ENCODE measurements at regions not wholly inside any gene's neighbourhood (a gene's known extent, or its start where the extent isn't known, plus 50 kb on each side); places are given as distances from the start of the nearest gene placed in this dataset.

- intact Hi-C loops (cut with DNase I; ENCODE audit: low total_unique reads), result no loop called here
- Histone ChIP-seq H3K27ac (no peak overlapping the region), H3K9me3 (peaks cover 0 to 13% (median 3%) of the 10 kb centered on the region in 8 donors), H3K4me1 (no peaks in the 10 kb centered on the region), H3K36me3 (no peaks in the 10 kb centered on the region), H3K4me3 (no peak overlapping the region), H3K27me3 (replicated peaks in 1 of 7) (no peaks in the 10 kb centered on the region)
- DNase-seq, result no peak
- 67 to 81% (median 69%) methylated on average over 2 of the region's 2 CpGs for WGBS, 5 donors
- no peak for TF ChIP-seq POLR2AphosphoS5 (IDR thresholded peaks at IDR 0.05)
- no peak for TF ChIP-seq POLR2A (IDR thresholded peaks at IDR 0.05)
- TF ChIP-seq, protein P1, sequence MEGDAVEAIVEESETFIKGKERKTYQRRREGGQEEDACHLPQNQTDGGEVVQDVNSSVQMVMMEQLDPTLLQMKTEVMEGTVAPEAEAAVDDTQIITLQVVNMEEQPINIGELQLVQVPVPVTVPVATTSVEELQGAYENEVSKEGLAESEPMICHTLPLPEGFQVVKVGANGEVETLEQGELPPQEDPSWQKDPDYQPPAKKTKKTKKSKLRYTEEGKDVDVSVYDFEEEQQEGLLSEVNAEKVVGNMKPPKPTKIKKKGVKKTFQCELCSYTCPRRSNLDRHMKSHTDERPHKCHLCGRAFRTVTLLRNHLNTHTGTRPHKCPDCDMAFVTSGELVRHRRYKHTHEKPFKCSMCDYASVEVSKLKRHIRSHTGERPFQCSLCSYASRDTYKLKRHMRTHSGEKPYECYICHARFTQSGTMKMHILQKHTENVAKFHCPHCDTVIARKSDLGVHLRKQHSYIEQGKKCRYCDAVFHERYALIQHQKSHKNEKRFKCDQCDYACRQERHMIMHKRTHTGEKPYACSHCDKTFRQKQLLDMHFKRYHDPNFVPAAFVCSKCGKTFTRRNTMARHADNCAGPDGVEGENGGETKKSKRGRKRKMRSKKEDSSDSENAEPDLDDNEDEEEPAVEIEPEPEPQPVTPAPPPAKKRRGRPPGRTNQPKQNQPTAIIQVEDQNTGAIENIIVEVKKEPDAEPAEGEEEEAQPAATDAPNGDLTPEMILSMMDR (IDR thresholded peaks at IDR 0.05 in 8 of 11, conservative IDR thresholded peaks at IDR 0.05 in 3 of 11), result no peak
Measured at GRCh38 chr18:6653880-6654279, 75.6 kb upstream of the ARHGAP28 start.

- TF ChIP-seq POLR2A (IDR thresholded peaks at IDR 0.05) (no peak), POLR2AphosphoS5 (IDR thresholded peaks at IDR 0.05) (no peak)
- TF ChIP-seq, protein P1 (IDR thresholded peaks at IDR 0.05 in 8 of 11, conservative IDR thresholded peaks at IDR 0.05 in 3 of 11), result no peak
- no peak for DNase-seq
- Histone ChIP-seq H3K4me1 (no peaks in the 10 kb centered on the region), H3K36me3 (no peaks in the 10 kb centered on the region), H3K9me3 (peaks cover 0 to 13% (median 3%) of the 10 kb centered on the region in 8 donors), H3K4me3 (no peak overlapping the region), H3K27me3 (replicated peaks in 1 of 7) (no peaks in the 10 kb centered on the region), H3K27ac (no peak overlapping the region)
- 69 to 77% (median 71%) methylated on average over 7 of the region's 7 CpGs for WGBS, 5 donors
- intact Hi-C loops (cut with DNase I; ENCODE audit: low total_unique reads), result no loop called here
Measured at GRCh38 chr18:6659963-6660725, 69.4 kb upstream of the ARHGAP28 start.

DNA sequence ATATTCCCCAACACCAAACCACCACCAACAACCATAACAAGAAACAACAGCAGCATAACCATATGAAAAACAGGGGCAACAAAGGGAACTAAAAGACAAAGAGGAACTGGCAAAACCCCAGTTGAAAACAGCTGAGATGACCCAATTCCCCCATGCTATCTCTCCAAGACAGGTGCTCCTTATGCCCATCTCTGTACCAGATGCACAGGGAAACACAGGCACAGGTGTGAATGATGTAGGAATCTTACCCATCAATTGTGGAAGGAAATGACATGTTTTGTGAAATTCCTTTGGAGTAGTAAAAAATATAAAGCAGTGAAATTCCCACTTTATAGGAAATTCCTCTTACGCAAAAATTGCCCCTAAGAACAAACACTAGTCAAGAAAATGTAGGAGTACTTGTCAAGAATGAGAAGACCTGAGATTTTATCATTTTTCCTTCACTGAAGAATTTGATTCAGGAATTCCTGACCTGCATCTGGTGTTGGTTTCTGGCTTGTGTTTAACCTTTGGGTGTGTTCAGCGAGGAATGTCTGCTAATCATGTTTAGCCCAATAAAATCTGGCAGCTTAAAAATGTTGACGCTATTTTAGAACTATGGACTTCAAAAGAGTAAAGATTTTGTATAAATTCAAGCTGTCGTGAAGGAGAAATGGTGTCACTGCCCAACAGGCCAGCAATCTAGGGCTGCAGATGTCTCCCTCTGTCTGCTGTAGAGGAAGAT is 67.7 kb upstream of the ARHGAP28 start:
- intact Hi-C loops (cut with DNase I; ENCODE audit: low total_unique reads), result no loop called here
- no peaks in the 10 kb centered on the region for H3K36me3 ChIP-seq
- no peak overlapping the region for H3K4me3 ChIP-seq
- H3K9me3 ChIP-seq, result peaks cover 0 to 7% (median under 1%) of the 10 kb centered on the region in 8 donors
- H3K27me3 ChIP-seq (replicated peaks in 1 of 7), result no peaks in the 10 kb centered on the region
- TF ChIP-seq, protein P1 (IDR thresholded peaks at IDR 0.05 in 8 of 11, conservative IDR thresholded peaks at IDR 0.05 in 3 of 11), result no peak
- TF ChIP-seq POLR2A (IDR thresholded peaks at IDR 0.05) (no peak), POLR2AphosphoS5 (IDR thresholded peaks at IDR 0.05) (no peak)
- no peak overlapping the region for H3K27ac ChIP-seq
- no peak for DNase-seq
- 77 to 87% (median 81%) methylated on average over 4 of the region's 4 CpGs for WGBS, 5 donors
- no peaks in the 10 kb centered on the region for H3K4me1 ChIP-seq

GRCh38 chr18:6666012-6666685 is 63.4 kb upstream of the ARHGAP28 start:
- no peaks in the 10 kb centered on the region for H3K9me3 ChIP-seq
- intact Hi-C loops (cut with DNase I; ENCODE audit: low total_unique reads), result no loop called here
- H3K4me3 ChIP-seq, result no peak overlapping the region
- whole genome bisulfite sequencing, 5 donors, result 55 to 85% (median 68%) methylated on average over 3 of the region's 3 CpGs
- H3K36me3 ChIP-seq, result no peaks in the 10 kb centered on the region
- H3K27ac ChIP-seq, result no peak overlapping the region
- TF ChIP-seq, protein P1 (IDR thresholded peaks at IDR 0.05 in 8 of 11, conservative IDR thresholded peaks at IDR 0.05 in 3 of 11), result no peak
- TF ChIP-seq POLR2AphosphoS5 (IDR thresholded peaks at IDR 0.05) (no peak), POLR2A (IDR thresholded peaks at IDR 0.05) (no peak)
- no peaks in the 10 kb centered on the region for H3K27me3 ChIP-seq (replicated peaks in 1 of 7)
- DNase-seq, result no peak
- no peaks in the 10 kb centered on the region for H3K4me1 ChIP-seq
